HFFc6 (cell line): ENCODE measurements at regions not wholly inside any gene's neighbourhood (a gene's known extent, or its start where the extent isn't known, plus 50 kb on each side); places are given as distances from the start of the nearest gene placed in this dataset.

Experiments used
- DNase-seq: peaks from one replicate; pipeline ENCODE4 v3.0.0-alpha.2; 2018
- H3K27ac Mint-ChIP-seq: 2 replicates; pipeline ENCODE4 v1.8.0; 2020; ENCODE audit warnings: mild to moderate bottlenecking, mixed read lengths
- H3K27me3 Mint-ChIP-seq: 2 replicates; pipeline ENCODE4 v1.8.0; 2021; ENCODE audit warnings: mild to moderate bottlenecking, moderate library complexity, mixed read lengths; ENCODE audit not compliant: insufficient read depth
- H3K36me3 Mint-ChIP-seq: 2 replicates; pipeline ENCODE4 v1.8.0; 2021; ENCODE audit warnings: low read depth, mixed read lengths
- H3K4me1 Mint-ChIP-seq: 2 replicates; pipeline ENCODE4 v1.8.0; 2020; ENCODE audit warnings: low read depth, mixed read lengths
- H3K4me3 Mint-ChIP-seq: 2 replicates; pipeline ENCODE4 v1.8.0; 2020; ENCODE audit warnings: mild to moderate bottlenecking, moderate library complexity, mixed read lengths
- H3K9me3 Mint-ChIP-seq: 2 replicates; pipeline ENCODE4 v1.8.0; 2020; ENCODE audit warnings: mild to moderate bottlenecking, mixed read lengths
- CTCF ChIP-seq: fragments of 200-600 bp; sonication (generic); IDR thresholded peaks from 2 replicates; pipeline ENCODE4 v1.5.0; 2021; ENCODE audit warnings: antibody characterized with exemption, mild to moderate bottlenecking

- Mint-ChIP-seq H3K4me3 (no peak overlapping the region), H3K9me3 (no peaks in the 10 kb centered on the region), H3K4me1 (no peaks in the 10 kb centered on the region), H3K27me3 (no peaks in the 10 kb centered on the region; the same call in none of the 2 replicates), H3K27ac (no peak overlapping the region), H3K36me3 (no peaks in the 10 kb centered on the region)
- TF ChIP-seq CTCF: no peak
- no peak for DNase-seq
These were observed 182.7 kb downstream of the KDR start for GRCh38 chr4:54942721-54943120.

- no peak overlapping the region for H3K27ac Mint-ChIP-seq
- no peak for TF ChIP-seq CTCF
These were observed 183.3 kb downstream of the KDR start for GRCh38 chr4:54941994-54942552.

GRCh38 chr4:54940996-54941865, 184.2 kb downstream of the KDR start:
- DNase-seq: no peak
- no peak overlapping the region for H3K4me3 Mint-ChIP-seq
- H3K27me3 Mint-ChIP-seq: no peaks in the 10 kb centered on the region; the same call in none of the 2 replicates
- H3K4me1 Mint-ChIP-seq: no peaks in the 10 kb centered on the region
- TF ChIP-seq CTCF: no peak
- no peak overlapping the region for H3K27ac Mint-ChIP-seq
- no peaks in the 10 kb centered on the region for H3K9me3 Mint-ChIP-seq
- no peaks in the 10 kb centered on the region for H3K36me3 Mint-ChIP-seq

More at GRCh38 chr4:54941994-54942552, 183.3 kb downstream of the KDR start:
- no peaks in the 10 kb centered on the region for H3K36me3 Mint-ChIP-seq
- no peaks in the 10 kb centered on the region for H3K9me3 Mint-ChIP-seq
- no peak overlapping the region for H3K4me3 Mint-ChIP-seq
- no peak for DNase-seq
- H3K27me3 Mint-ChIP-seq: no peaks in the 10 kb centered on the region; the same call in none of the 2 replicates
- H3K4me1 Mint-ChIP-seq: no peaks in the 10 kb centered on the region

- no peaks in the 10 kb centered on the region for H3K36me3 Mint-ChIP-seq
- no peak overlapping the region for H3K27ac Mint-ChIP-seq
These were observed 187.9 kb downstream of the KDR start for GRCh38 chr4:54937501-54937900.

GRCh38 chr4:54933579-54933978, 191.8 kb downstream of the KDR start:
- Mint-ChIP-seq H3K9me3 (no peaks in the 10 kb centered on the region), H3K27ac (no peak overlapping the region), H3K36me3 (no peaks in the 10 kb centered on the region), H3K4me1 (no peaks in the 10 kb centered on the region), H3K4me3 (no peak overlapping the region), H3K27me3 (peaks cover 3% of the 10 kb centered on the region)
- DNase-seq: no peak
- TF ChIP-seq CTCF: no peak

More at GRCh38 chr4:54937501-54937900, 187.9 kb downstream of the KDR start:
- DNase-seq: no peak
- TF ChIP-seq CTCF: no peak
- Mint-ChIP-seq H3K4me1 (no peaks in the 10 kb centered on the region), H3K4me3 (no peak overlapping the region), H3K27me3 (peaks cover 3% of the 10 kb centered on the region), H3K9me3 (no peaks in the 10 kb centered on the region)
